ENCODE measurements at regions not wholly inside any gene's neighbourhood (a gene's known extent, or its start where the extent isn't known, plus 50 kb on each side); places are given as distances from the start of the nearest gene placed in this dataset.

- TF ChIP-seq CCAR2 (IDR thresholded peaks at IDR 0.05; ENCODE audit: low read depth, low read length): no peak
- no peak for TF ChIP-seq MYC (IDR thresholded peaks at IDR 0.05; ENCODE audit: low read depth, low read length)
- TF ChIP-seq MYC (CRISPR knock-in tag; IDR thresholded peaks at IDR 0.05; ENCODE audit: borderline replicate concordance, low read depth): no peak
- TF ChIP-seq ETV1 (tag; conservative IDR thresholded peaks at IDR 0.05; ENCODE audit: low read depth): no peak
- no peak for TF ChIP-seq ELF1 (tag; IDR thresholded peaks at IDR 0.05)
- no peak for TF ChIP-seq CTCF (IDR thresholded peaks at IDR 0.05 in 2 of 3, conservative IDR thresholded peaks at IDR 0.05 in 1 of 3; ENCODE audit: insufficient read depth in 2 of 3, low read depth in 1 of 3, low read length in 3 of 3)
- TF ChIP-seq GATA2 (CRISPR knock-in tag; IDR thresholded peaks at IDR 0.05): no peak
- TF ChIP-seq, protein P1, sequence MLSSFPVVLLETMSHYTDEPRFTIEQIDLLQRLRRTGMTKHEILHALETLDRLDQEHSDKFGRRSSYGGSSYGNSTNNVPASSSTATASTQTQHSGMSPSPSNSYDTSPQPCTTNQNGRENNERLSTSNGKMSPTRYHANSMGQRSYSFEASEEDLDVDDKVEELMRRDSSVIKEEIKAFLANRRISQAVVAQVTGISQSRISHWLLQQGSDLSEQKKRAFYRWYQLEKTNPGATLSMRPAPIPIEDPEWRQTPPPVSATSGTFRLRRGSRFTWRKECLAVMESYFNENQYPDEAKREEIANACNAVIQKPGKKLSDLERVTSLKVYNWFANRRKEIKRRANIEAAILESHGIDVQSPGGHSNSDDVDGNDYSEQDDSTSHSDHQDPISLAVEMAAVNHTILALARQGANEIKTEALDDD (IDR thresholded peaks at IDR 0.05): no peak
- TF ChIP-seq, protein P2, sequence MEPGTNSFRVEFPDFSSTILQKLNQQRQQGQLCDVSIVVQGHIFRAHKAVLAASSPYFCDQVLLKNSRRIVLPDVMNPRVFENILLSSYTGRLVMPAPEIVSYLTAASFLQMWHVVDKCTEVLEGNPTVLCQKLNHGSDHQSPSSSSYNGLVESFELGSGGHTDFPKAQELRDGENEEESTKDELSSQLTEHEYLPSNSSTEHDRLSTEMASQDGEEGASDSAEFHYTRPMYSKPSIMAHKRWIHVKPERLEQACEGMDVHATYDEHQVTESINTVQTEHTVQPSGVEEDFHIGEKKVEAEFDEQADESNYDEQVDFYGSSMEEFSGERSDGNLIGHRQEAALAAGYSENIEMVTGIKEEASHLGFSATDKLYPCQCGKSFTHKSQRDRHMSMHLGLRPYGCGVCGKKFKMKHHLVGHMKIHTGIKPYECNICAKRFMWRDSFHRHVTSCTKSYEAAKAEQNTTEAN (CRISPR knock-in tag; IDR thresholded peaks at IDR 0.05): no peak
- TF ChIP-seq THRA (IDR thresholded peaks at IDR 0.05): no peak
- TF ChIP-seq TCF7L2 (IDR thresholded peaks at IDR 0.05; ENCODE audit: low read depth, low read length): no peak
- TF ChIP-seq ZNF184 (CRISPR knock-in tag; IDR thresholded peaks at IDR 0.05): no peak
- TF ChIP-seq ZNF449 (CRISPR knock-in tag; IDR thresholded peaks at IDR 0.05): no peak
These were observed 75.9 kb upstream of the PMFBP1 start for GRCh38 chr16:72247821-72248253.

Data from K562 (cell line).